Ammon's horn (tissue), 1 donor: ENCODE measurements at regions not wholly inside any gene's neighbourhood (a gene's known extent, or its start where the extent isn't known, plus 50 kb on each side); places are given as distances from the start of the nearest gene placed in this dataset.

ENCODE experiments used
- DNase-seq: peaks from one replicate; pipeline ENCODE4 v3.0.0-alpha.2; 2016; ENCODE audit warnings: low spot score

GRCh38 chr9:130755377-130756007 lies 61.9 kb downstream of the EXOSC2 start:
- DNase-seq: no peak

DNA sequence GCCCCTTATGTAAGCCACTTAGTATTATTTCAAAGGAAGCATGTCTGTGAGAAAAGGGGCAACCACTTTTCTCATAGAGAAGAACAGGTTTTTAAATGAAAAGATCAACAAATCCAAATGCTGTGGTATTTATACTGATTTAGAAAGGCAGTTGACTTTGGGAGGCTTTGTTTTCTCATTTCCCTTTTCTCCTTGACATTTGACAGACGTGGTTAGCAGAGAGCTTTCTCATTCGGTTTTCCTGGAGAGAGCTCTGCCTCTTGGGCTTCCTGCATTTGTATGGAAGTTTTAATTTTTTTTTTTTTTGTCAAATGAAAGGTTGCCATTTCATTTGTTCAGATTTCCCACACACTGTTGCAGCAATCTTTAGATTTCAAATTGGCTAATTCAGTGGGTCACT lies 62.5 kb downstream of the EXOSC2 start:
- no peak for DNase-seq

- DNase-seq: no peak
These were observed 63.0 kb downstream of the EXOSC2 start for GRCh38 chr9:130756455-130757152.

- no peak for DNase-seq
These were observed 66.2 kb downstream of the EXOSC2 start for GRCh38 chr9:130759738-130760137.

GRCh38 chr9:130763331-130764171 lies 70.0 kb downstream of the EXOSC2 start:
- DNase-seq: no peak

DNA sequence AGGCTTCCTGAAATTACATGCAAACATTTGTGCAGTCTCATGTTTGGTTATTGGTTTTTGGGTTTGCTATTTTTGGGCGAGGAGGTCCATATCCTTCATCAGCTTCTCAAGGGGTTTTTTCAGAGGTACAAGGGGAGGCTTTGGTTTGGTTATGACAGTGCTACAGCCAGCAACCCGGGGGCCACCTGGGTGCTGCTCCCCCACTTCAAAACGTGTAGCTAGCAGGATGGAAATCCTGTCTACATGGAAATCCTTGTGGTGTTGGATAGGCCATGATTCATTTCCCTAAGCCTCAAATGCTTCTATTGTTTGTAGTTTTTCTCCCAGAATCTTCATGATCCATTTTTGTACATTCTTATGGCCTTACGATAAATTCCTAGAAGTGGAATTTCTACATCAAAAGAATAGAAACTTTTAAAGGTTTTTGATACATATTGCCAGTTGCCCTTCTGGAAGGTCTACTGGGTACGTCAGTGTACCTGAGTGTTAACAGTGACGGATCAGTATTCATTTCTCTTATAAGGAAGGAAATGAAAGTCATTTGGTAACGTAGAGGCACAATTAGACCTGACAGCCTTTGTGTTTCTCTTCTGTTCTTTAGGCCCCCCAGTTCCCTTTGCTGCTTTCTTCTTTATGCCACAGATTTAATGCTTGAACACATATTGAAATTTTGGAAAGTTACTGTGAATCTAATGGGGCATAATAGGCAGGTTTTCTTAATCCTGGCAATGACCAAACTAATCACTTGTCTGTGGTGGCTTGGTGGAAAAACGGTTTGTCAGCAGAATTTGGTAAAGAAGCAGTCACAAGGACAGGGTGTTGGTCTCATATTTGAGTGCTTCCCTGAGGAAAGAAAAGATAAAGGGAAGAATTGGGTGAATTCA lies 69.7 kb upstream of the ABL1 start:
- no peak for DNase-seq

DNA sequence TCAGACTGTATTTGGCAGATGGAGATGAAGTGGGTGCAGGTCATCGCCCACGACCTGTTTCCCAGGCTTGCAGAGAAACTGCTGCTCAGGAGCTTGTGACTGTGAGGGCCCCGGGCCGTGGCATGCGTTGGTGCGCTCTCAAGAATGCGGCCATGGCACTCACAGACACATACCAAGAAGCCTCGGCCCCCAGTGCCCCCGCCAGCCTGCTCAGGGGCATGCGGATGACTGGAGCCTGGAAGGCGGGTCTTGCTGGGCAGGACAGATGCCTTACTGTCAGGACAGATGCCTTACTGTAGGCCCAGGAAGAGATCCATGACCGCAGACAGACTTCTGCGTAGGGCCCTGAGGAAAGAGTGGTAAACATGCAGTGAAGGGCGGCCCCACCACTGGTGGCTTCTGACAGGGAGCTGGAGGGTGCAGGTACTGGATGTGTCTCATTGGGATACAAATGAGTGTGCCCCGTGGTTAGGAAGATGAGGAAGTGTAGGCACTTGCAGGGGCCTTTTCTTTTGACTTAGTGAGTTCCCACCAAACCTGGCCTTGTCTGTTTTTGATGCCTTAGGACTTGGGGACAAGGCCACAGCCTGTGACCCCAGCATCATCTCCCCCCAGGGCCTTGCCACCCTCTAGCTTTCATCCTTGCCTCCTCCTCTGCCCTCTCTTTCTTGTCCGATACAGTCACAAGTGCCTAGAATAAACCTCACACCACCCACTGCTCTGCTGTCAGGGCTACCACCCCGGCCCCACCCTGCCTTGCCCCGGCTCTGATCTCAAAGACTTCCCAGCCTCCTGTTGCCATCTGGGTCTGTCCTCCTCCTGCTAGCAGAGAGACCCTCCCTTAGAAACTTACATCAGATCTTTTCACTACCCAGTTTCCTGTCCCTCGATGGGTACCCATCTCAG lies 68.8 kb upstream of the ABL1 start:
- DNase-seq: no peak

DNA sequence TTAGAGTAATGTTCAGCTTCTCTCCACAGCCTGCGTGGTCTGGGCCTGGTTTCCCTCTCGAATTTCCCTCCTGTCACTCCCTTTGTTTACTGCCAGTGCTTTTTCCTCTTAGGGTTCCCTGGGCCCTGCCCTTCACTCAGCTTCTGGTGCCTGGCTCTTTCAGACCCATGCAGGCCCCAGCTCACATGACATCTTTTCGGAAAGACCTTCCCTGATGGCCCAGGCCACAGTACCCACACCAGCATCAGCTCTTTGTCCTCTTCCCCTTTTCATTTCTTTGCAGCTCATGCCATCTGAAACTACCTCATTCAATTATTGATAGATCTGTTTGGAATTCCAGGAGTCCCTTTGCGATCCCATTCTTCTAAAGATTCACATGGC lies 68.1 kb upstream of the ABL1 start:
- peak; percentile 49 for DNase-seq

DNA sequence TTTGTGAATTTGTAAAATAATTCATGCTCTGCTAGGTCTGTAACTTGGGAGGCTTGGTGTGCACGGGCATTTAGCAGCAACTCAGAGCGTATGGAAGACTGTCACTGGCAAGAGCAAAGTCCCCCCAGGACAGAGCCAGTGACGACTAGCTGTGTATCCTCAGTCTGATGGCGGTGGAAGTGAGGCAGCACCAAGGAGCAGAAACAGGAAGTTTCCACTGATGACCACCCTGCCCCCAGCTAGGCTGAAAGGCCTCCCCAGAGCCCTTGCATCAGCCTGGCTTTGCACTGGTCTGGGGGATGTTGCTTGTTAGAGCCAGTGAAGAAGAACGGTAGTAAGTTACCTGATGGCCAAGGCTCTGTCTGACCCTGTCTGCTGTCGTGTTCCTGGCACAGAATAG lies 66.8 kb upstream of the ABL1 start:
- peak; percentile 37 for DNase-seq

DNA sequence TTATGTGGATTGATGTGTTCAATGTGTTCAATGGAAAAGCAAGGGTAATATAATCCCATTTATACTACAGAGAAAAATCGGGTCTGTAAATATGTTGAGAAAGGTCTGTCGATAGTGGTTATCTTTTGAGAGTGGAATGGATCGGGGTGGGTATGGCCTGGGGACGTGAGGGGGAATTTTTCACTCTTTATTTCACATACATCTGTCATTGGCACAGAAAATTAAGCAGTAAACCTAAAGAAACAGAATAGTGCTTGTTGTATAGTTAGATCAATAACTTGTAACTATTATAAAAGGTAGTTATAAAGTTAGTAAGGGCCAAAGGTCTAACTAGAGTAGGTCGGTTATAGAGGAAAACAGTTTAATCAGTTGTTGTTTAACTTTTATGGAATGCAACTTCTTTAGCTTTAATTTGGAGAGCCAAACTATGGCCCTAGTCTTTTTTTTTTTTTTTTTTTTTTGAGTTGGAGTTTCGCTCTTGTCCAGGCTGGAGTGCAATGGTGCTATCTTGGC lies 66.1 kb upstream of the ABL1 start:
- no peak for DNase-seq

DNA sequence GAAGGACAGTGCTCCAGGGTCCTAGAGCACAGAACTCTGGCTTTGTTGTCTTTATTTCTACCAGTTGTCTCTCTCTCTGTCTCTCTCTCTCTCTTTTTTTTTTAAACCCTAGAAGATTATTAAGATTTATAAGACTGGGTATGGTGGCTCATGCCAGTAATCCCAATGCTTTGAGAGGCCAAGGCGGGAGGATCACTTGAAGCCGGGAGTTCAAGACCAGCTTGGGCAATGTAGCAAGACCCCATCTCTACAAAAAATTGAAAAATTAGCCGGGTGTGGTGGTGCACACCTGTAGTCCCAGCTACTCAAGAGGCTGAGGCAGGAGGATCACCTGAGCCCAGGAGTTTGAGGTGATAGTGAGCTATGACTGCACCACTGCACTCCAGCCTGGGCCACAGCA lies 65.0 kb upstream of the ABL1 start:
- DNase-seq: no peak

DNA sequence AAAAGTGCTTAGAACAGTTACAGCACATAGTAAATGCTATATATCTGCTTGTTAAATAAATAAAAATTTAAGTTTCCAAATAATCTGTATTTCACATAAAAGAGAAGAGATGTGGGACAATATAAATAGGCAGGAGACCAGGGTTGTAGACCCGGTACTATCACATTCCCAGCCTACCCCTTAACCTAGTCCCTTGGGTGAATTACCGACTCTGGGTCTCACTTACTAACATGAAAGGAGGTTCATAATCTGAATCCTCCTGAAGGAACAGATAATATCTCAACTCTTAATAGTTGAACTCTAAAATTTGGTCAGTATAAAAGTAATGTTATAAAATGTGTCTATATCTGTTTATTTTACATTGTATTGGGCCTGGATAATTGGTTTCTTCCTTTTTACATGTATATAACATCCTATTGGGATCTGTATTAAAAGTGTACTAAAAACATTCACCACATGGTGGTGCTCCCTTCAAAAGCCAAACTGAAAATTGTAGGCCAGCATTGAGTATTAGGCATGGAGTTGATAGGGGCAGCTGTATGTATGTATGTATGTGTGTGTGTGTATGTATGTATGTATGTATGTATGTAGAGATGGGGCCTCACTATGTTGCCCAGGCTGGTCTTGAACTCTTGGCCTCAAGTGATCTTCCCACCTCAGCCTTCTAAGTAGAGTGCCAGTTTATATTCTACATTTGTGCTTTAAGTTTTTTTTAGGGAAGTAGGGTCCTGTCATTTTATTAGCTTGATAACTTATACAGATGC lies 64.2 kb upstream of the ABL1 start:
- DNase-seq: peak; percentile 73

GRCh38 chr9:130772185-130772584 lies 62.9 kb upstream of the ABL1 start:
- DNase-seq: no peak

DNA sequence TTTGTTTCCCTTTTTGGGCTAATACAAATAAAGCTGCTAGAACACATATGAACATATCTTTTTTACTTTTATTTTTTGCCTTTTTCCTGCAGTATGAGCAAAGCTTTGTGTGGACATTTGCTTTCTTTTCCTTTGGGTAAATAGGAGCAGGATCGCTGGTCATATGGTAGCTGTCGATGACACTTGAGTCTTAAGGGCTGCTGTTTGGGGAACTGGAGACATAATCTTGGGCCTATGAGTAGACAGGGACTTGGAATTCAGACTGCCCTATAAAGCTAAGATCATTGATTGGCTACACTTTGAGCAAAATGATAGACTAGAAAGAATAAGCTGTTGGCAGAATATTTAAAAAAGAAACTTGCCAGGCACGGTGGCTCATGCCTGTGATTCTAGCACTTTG lies 60.9 kb upstream of the ABL1 start:
- DNase-seq: no peak

GRCh38 chr9:130775336-130775991 lies 59.6 kb upstream of the ABL1 start:
- DNase-seq: no peak

GRCh38 chr9:130779153-130779855 lies 55.8 kb upstream of the ABL1 start:
- no peak for DNase-seq

- DNase-seq: no peak
These were observed 54.6 kb upstream of the ABL1 start for GRCh38 chr9:130780415-130780814.

DNA sequence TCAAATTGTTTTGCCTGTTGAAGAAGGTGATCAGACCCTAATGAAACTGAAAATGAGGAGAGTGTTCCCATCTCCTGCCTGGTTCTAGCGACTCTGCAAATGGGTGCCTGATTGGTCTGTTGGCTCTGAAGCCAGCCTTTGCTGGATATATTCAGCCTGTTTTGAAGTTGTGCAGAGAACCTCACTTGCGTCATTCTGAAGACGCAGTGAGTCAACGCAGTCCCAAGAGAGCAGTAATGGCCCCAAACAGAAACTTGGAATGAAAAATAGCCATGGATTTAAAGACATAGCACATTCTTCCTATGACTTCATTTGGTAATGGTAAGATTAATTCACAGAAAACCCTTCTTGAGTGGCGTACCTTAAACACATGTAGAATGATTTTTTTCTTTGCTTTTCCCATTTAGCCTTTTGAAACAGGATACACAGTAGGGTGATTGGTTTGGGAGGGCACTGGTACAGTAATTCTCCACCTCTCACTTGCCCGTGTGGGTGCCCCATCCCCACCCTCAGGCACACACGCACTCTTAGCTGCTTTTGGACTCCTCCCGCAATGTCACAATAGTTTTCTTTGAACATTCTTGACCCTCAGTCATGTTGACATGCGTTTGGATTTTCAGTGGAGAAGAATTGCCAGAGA lies 54.1 kb upstream of the ABL1 start:
- no peak for DNase-seq
